Trophoblast cell (in vitro differentiated cells and primary cell): ENCODE measurements at regions not wholly inside any gene's neighbourhood (a gene's known extent, or its start where the extent isn't known, plus 50 kb on each side); places are given as distances from the start of the nearest gene placed in this dataset.
"Not testable (repeated sequence)": the region's sequence is repeated elsewhere in the genome, so short reads cannot be mapped to it uniquely, and the experiment has no call there.

Experiments used
- DNase-seq, 2 donors: peaks; one replicate each; pipeline ENCODE4 v3.0.0-alpha.2; 2016
- H2AFZ ChIP-seq: 2 replicates; pipeline ENCODE4 v1.6.1; 2013; ENCODE audit warnings: low read length, moderate library complexity, mild to moderate bottlenecking; ENCODE audit not compliant: insufficient read depth, poor library complexity
- H2AK5ac ChIP-seq: 2 replicates; pipeline ENCODE4 v1.6.1; 2013; ENCODE audit warnings: mild to moderate bottlenecking, low read length
- H2BK120ac ChIP-seq: 2 replicates; pipeline ENCODE4 v1.6.1; 2013; ENCODE audit warnings: low read length, mild to moderate bottlenecking, moderate library complexity; ENCODE audit not compliant: insufficient read depth, poor library complexity
- H2BK12ac ChIP-seq: 2 replicates; pipeline ENCODE4 v1.6.1; 2013; ENCODE audit warnings: mild to moderate bottlenecking, low read length, moderate library complexity
- H2BK5ac ChIP-seq: 2 replicates; pipeline ENCODE4 v1.6.1; 2013; ENCODE audit warnings: low read length, low read depth, moderate library complexity, mild to moderate bottlenecking; ENCODE audit not compliant: poor library complexity
- H3K14ac ChIP-seq: 2 replicates; pipeline ENCODE4 v1.6.1; 2013; ENCODE audit warnings: mild to moderate bottlenecking, low read length
- H3K18ac ChIP-seq: 2 replicates; pipeline ENCODE4 v1.6.1; 2013; ENCODE audit warnings: mild to moderate bottlenecking, low read length
- H3K23ac ChIP-seq: 2 replicates; pipeline ENCODE4 v1.6.1; 2013; ENCODE audit warnings: low read length
- H3K27ac ChIP-seq: 2 replicates; pipeline ENCODE4 v1.5.1; 2013; ENCODE audit warnings: low read depth, mild to moderate bottlenecking, inconsistent platforms, low read length, moderate library complexity
- H3K27me3 ChIP-seq: 2 replicates; pipeline ENCODE4 v1.6.1; 2013; ENCODE audit warnings: inconsistent platforms, mild to moderate bottlenecking, low read length, moderate library complexity; ENCODE audit not compliant: insufficient read depth
- H3K36me3 ChIP-seq, 2 experiments: 1 replicate in 1 of 2; 2 replicates in 1 of 2; pipeline ENCODE4 v1.6.1; 2013; ENCODE audit warnings: low read length in 2 of 2, mild to moderate bottlenecking in 2 of 2, moderate library complexity in 1 of 2; ENCODE audit not compliant: insufficient read depth in 2 of 2, control insufficient read depth in 1 of 2
- H3K4ac ChIP-seq: 2 replicates; pipeline ENCODE4 v1.6.1; 2013; ENCODE audit warnings: low read depth, mild to moderate bottlenecking, low read length, moderate library complexity
- H3K4me1 ChIP-seq, 2 experiments: 1 replicate in 1 of 2; 2 replicates in 1 of 2; pipeline ENCODE4 v1.6.1; 2013; ENCODE audit warnings: low read length in 2 of 2, mild to moderate bottlenecking in 2 of 2, moderate library complexity in 1 of 2; ENCODE audit not compliant: insufficient read depth in 2 of 2, control insufficient read depth in 1 of 2
- H3K4me2 ChIP-seq: 2 replicates; pipeline ENCODE4 v1.6.1; 2013; ENCODE audit warnings: inconsistent platforms, mild to moderate bottlenecking, low read length, moderate library complexity
- H3K4me3 ChIP-seq: 2 replicates; pipeline ENCODE4 v1.5.1; 2013; ENCODE audit warnings: mild to moderate bottlenecking, low read depth, low read length, inconsistent platforms
- H3K79me1 ChIP-seq: one replicate; pipeline ENCODE4 v1.6.1; 2013; ENCODE audit warnings: low read length
- H3K79me2 ChIP-seq: 2 replicates; pipeline ENCODE4 v1.6.1; 2013; ENCODE audit warnings: low read length, mild to moderate bottlenecking; ENCODE audit not compliant: control insufficient read depth, insufficient read depth, poor library complexity
- H3K9ac ChIP-seq: 2 replicates; pipeline ENCODE4 v1.6.1; 2013; ENCODE audit warnings: mild to moderate bottlenecking, low read length
- H3K9me3 ChIP-seq: 2 replicates; pipeline ENCODE4 v1.6.1; 2013; ENCODE audit warnings: low read depth, mild to moderate bottlenecking, control low read depth, inconsistent platforms, low read length; ENCODE audit not compliant: insufficient read depth
- H4K12ac ChIP-seq: 2 replicates; pipeline ENCODE4 v1.6.1; 2013; ENCODE audit warnings: low read depth, mild to moderate bottlenecking, low read length, moderate library complexity
- H4K8ac ChIP-seq: 2 replicates; pipeline ENCODE4 v1.6.1; 2013; ENCODE audit warnings: low read depth, mild to moderate bottlenecking, low read length, moderate library complexity
- H4K91ac ChIP-seq: one replicate; pipeline ENCODE4 v1.6.1; 2013; ENCODE audit warnings: low read depth, mild to moderate bottlenecking, low read length, moderate library complexity
- WGBS: extraction: QIAGEN DNeasy Blood & Tissue Kit; methylation state at CpG from one replicate; pipeline ENCODE4 v1.1.7; 2013; ENCODE audit warnings: missing lambda C conversion rate; ENCODE audit not compliant: insufficient read length, insufficient coverage; ENCODE audit errors: extremely low coverage; 5-methylcytosine and 5-hydroxymethylcytosine counted together

DNA sequence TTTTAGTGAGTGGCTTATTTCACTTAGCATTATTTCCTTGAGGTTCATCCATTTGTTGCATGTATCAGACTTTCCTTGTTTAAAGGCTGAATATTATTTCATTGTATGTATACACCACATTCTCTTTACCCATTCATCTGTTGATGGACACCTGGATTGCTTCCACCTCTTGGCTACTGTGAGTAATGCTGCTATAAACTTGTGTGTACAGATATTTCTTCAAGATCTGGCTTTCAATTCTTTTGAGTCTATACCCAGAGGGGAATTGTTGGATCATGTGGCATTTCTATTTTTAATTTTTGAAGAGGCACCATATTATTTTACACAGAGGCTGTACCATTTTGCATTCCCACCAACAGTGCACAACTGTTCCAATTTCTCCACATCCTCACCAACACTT, 313.5 kb downstream of the RPLP1 start:
- Histone ChIP-seq H3K23ac (no peak overlapping the region), H2AK5ac (no peak overlapping the region), H3K4ac (no peak overlapping the region), H3K27me3 (no peaks in the 10 kb centered on the region), H3K18ac (no peak overlapping the region), H3K4me3 (no peak overlapping the region), H3K79me2 (no peaks in the 10 kb centered on the region), H3K9me3 (no peaks in the 10 kb centered on the region), H3K4me1 (peaks cover 0 to 1% of the 10 kb centered on the region in 2 experiments), H2BK120ac (no peak overlapping the region), H3K14ac (no peak overlapping the region), H2BK12ac (no peak overlapping the region), H2BK5ac (no peak overlapping the region), H3K27ac (no peak overlapping the region), H4K8ac (no peak overlapping the region), H3K9ac (no peak overlapping the region), H4K91ac (no peak overlapping the region), H2AFZ (no peak overlapping the region), H3K4me2 (no peak overlapping the region), H3K79me1 (no peaks in the 10 kb centered on the region), H3K36me3 (no peaks in the 10 kb centered on the region), H4K12ac (no peak overlapping the region)
- DNase-seq: no peak

DNA sequence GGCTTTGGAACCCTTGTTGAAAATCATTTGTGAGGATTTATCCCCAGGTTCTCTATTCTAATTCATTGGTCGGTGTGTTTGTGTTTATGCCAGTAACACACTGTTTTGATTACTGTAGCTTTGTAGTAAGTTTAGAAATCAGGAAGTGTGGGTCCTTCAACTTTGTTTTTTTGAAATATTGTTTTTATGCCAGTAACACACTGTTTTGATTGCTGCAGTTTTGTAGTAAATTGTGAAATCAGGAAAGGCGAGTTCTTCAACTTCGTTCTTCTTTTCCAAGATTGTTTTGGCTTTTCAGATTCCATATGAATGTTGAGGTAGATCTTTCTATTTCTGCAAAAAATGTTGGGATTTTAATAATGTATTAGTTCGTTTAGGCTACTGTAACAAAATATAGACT, 314.6 kb downstream of the RPLP1 start:
- Histone ChIP-seq H3K27me3 (no peaks in the 10 kb centered on the region), H3K4me3 (no peak overlapping the region), H3K4me2 (no peak overlapping the region), H4K91ac (no peak overlapping the region), H3K14ac (no peak overlapping the region), H2BK12ac (no peak overlapping the region), H3K27ac (no peak overlapping the region), H3K18ac (no peak overlapping the region), H2AFZ (no peak overlapping the region), H4K8ac (no peak overlapping the region), H3K4me1 (no peaks in the 10 kb centered on the region), H3K23ac (no peak overlapping the region), H3K9me3 (no peaks in the 10 kb centered on the region), H2AK5ac (no peak overlapping the region), H4K12ac (no peak overlapping the region), H3K9ac (no peak overlapping the region), H3K36me3 (no peaks in the 10 kb centered on the region), H2BK120ac (no peak overlapping the region), H3K79me1 (no peaks in the 10 kb centered on the region), H3K79me2 (no peaks in the 10 kb centered on the region), H3K4ac (no peak overlapping the region), H2BK5ac (no peak overlapping the region)
- no CpG with 5 or more reads among the region's 4 CpGs for WGBS
- no peak for DNase-seq

DNA sequence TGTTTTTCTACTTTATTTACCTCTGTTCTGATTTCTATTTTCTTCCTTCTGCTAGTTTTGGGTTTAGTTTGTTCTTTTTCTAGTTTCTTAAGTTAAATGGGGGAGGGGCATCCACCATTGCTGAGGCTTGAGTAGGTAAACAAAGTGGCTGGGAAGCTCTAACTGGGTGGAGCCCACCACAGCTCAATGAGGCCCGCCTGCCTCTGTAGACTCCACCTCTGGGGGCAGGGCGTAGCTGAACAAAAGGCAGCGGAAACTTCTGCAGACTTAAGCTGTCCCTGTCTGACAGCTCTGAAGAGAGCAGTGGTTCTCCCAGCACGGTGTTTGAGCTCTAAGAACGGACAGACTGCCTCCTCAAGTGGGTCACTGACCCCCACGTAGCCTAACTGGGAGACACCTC, 316.7 kb downstream of the RPLP1 start:
- H3K23ac ChIP-seq, DNase-seq, H4K91ac ChIP-seq, H3K18ac ChIP-seq, H2AK5ac ChIP-seq, H4K12ac ChIP-seq, H3K79me1 ChIP-seq, H2AFZ ChIP-seq, H2BK120ac ChIP-seq, H3K27me3 ChIP-seq, H3K4me2 ChIP-seq, H3K4me1 ChIP-seq, H3K36me3 ChIP-seq, H4K8ac ChIP-seq, H3K4ac ChIP-seq, H2BK12ac ChIP-seq, H3K4me3 ChIP-seq, H3K9ac ChIP-seq, H2BK5ac ChIP-seq, H3K79me2 ChIP-seq, H3K27ac ChIP-seq, H3K9me3 ChIP-seq, H3K14ac ChIP-seq: not testable (repeated sequence)
- WGBS: no CpG with 5 or more reads among the region's 6 CpGs

DNA sequence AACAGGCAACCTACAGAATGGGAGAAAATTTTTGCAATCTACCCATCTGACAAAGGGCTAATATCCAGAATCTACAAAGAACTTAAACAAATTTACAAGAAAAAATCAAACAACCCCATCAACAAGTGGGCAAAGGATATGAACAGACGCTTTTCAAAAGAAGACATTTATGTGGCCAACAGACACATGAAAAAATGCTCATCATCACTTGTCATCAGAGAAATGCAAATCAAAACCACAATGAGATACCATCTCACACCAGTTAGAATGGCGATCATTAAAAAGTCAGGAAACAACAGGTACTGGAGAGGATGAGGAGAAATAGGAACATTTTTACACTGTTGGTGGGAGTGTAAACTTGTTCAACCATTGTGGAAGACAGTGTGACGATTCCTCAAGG, 321.6 kb downstream of the RPLP1 start:
- H3K18ac ChIP-seq, H3K9me3 ChIP-seq, H3K4me1 ChIP-seq, H3K23ac ChIP-seq, H4K8ac ChIP-seq, H3K79me2 ChIP-seq, H2BK5ac ChIP-seq, H4K12ac ChIP-seq, DNase-seq, H3K9ac ChIP-seq, H3K36me3 ChIP-seq, H2BK120ac ChIP-seq, H3K4me3 ChIP-seq, H2AK5ac ChIP-seq, H3K27ac ChIP-seq, H3K79me1 ChIP-seq, H2AFZ ChIP-seq, H3K27me3 ChIP-seq, H3K4ac ChIP-seq, H2BK12ac ChIP-seq, H3K4me2 ChIP-seq, H3K14ac ChIP-seq, H4K91ac ChIP-seq: not testable (repeated sequence)
- no CpG with 5 or more reads among the region's 3 CpGs for WGBS

DNA sequence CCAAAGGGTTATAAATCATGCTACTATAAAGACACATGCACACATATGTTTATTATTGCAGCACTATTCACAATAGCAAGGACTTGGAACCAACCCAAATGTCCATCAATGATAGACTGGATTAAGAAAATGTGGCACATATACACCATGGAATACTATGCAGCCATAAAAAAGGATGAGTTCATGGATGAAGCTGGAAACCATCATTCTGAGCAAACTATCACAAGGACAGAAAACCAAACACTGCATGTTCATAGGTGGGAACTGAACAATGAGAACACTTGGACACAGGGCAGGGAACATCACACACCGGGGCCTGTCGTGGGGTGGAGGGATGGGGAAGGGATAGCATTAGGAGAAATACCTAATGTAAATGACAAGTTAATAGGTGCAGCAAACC, 322.1 kb downstream of the RPLP1 start:
- H3K18ac ChIP-seq, H3K27me3 ChIP-seq, H3K27ac ChIP-seq, H3K4me1 ChIP-seq, H3K4ac ChIP-seq, H4K91ac ChIP-seq, H3K23ac ChIP-seq, H2AFZ ChIP-seq, H4K8ac ChIP-seq, H3K4me2 ChIP-seq, H4K12ac ChIP-seq, DNase-seq, H2BK5ac ChIP-seq, H2AK5ac ChIP-seq, H3K14ac ChIP-seq, H3K9ac ChIP-seq, H3K9me3 ChIP-seq, H3K4me3 ChIP-seq, H3K79me2 ChIP-seq, H2BK120ac ChIP-seq, H3K79me1 ChIP-seq, H3K36me3 ChIP-seq, H2BK12ac ChIP-seq: not testable (repeated sequence)
- no CpG with 5 or more reads among the region's 2 CpGs for WGBS
